Endodermal cell (in vitro differentiated cells): ENCODE measurements at regions not wholly inside any gene's neighbourhood (a gene's known extent, or its start where the extent isn't known, plus 50 kb on each side); places are given as distances from the start of the nearest gene placed in this dataset.

Experiments
- DNase-seq: peaks from one replicate; pipeline ENCODE4 v3.0.0-alpha.2; 2017
- H3K27ac ChIP-seq: 2 replicates; pipeline ENCODE4 v1.5.1; 2013; ENCODE audit warnings: mild to moderate bottlenecking, low read depth, low read length, moderate library complexity
- H3K27me3 ChIP-seq: 2 replicates; pipeline ENCODE4 v1.6.1; 2013; ENCODE audit warnings: mild to moderate bottlenecking, low read length, moderate library complexity; ENCODE audit not compliant: insufficient read depth, control insufficient read depth, poor library complexity, severe bottlenecking
- H3K36me3 ChIP-seq: 2 replicates; pipeline ENCODE4 v1.7.0; 2013; ENCODE audit warnings: mild to moderate bottlenecking, low read length, moderate library complexity; ENCODE audit not compliant: control insufficient read depth, insufficient read depth
- H3K4me1 ChIP-seq: one replicate; pipeline ENCODE4 v1.7.0; 2013; ENCODE audit warnings: low read length; ENCODE audit not compliant: control insufficient read depth, insufficient read depth
- H3K4me3 ChIP-seq: 2 replicates; pipeline ENCODE4 v1.5.1; 2013; ENCODE audit warnings: mild to moderate bottlenecking, low read length, moderate library complexity
- H3K9ac ChIP-seq: 2 replicates; pipeline ENCODE4 v1.6.1; 2013; ENCODE audit warnings: mild to moderate bottlenecking, low read length, moderate library complexity; ENCODE audit not compliant: poor library complexity, severe bottlenecking; ENCODE audit errors: extremely low read depth
- H3K9me3 ChIP-seq: 2 replicates; pipeline ENCODE4 v1.6.1; 2013; ENCODE audit warnings: mild to moderate bottlenecking, low read length, moderate library complexity; ENCODE audit not compliant: control insufficient read depth
- H3K27ac Mint-ChIP-seq: 2 replicates; pipeline ENCODE4 v1.8.0; 2020; ENCODE audit warnings: mixed read lengths
- H3K27me3 Mint-ChIP-seq: 2 replicates; pipeline ENCODE4 v1.8.0; 2021; ENCODE audit warnings: mild to moderate bottlenecking, mixed read lengths; ENCODE audit not compliant: insufficient read depth
- H3K36me3 Mint-ChIP-seq: 2 replicates; pipeline ENCODE4 v1.8.0; 2020; ENCODE audit warnings: low read depth, mixed read lengths
- H3K4me1 Mint-ChIP-seq: 2 replicates; pipeline ENCODE4 v1.8.0; 2020; ENCODE audit warnings: mixed read lengths
- H3K4me3 Mint-ChIP-seq: 2 replicates; pipeline ENCODE4 v1.8.0; 2020; ENCODE audit warnings: mild to moderate bottlenecking, moderate library complexity, mixed read lengths
- H3K9me3 Mint-ChIP-seq: 2 replicates; pipeline ENCODE4 v1.8.0; 2020; ENCODE audit warnings: mild to moderate bottlenecking, mixed read lengths
- WGBS, 2 experiments: methylation state at CpG; one replicate each; pipeline versions ENCODE4 v1.1.5 to v1.1.7; 2013; ENCODE audit warnings: missing lambda C conversion rate in 2 of 2, mixed read lengths in 1 of 2; ENCODE audit not compliant: insufficient coverage in 1 of 2, insufficient read length in 1 of 2; 5-methylcytosine and 5-hydroxymethylcytosine counted together
- TF ChIP-seq, protein P1 (sequence below): fragments of 200-600 bp; sonication (generic); conservative IDR thresholded peaks from 2 replicates; pipeline ENCODE4 v1.5.0; 2021; ENCODE audit warnings: antibody characterized with exemption, mild to moderate bottlenecking

DNA sequence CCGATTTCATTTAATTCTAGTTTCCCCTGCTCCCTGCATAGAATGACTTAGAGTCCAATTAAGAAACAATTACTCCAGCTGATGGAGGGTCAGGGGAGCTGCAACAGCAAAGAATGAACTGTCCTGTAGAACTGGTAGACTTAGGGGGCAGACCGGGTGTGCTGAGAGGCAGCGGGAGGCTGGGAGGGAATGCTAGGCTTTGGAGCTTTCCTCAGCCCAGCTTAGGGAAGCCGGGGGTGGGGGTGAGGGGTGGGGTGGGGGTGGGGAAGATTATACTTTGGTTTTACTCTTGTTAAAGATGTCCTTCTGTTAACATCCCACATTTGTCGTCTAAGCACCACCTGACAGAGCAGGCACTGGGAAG, 458.6 kb upstream of the ASIC2 start:
- 17 to 26% methylated on average over 1 to 4 of the region's 5 CpGs for WGBS, 2 experiments
- no peaks in the 10 kb centered on the region for H3K36me3 Mint-ChIP-seq
- peaks cover 44% of the 10 kb centered on the region for H3K27me3 Mint-ChIP-seq
- Histone ChIP-seq H3K36me3 (no peaks in the 10 kb centered on the region), H3K27ac (no peak overlapping the region), H3K27me3 (no peaks in the 10 kb centered on the region), H3K4me1 (no peaks in the 10 kb centered on the region), H3K4me3 (peak overlapping the region; percentile 64), H3K9me3 (peaks cover 8% of the 10 kb centered on the region), H3K9ac (no peak overlapping the region)
- TF ChIP-seq, protein P1, sequence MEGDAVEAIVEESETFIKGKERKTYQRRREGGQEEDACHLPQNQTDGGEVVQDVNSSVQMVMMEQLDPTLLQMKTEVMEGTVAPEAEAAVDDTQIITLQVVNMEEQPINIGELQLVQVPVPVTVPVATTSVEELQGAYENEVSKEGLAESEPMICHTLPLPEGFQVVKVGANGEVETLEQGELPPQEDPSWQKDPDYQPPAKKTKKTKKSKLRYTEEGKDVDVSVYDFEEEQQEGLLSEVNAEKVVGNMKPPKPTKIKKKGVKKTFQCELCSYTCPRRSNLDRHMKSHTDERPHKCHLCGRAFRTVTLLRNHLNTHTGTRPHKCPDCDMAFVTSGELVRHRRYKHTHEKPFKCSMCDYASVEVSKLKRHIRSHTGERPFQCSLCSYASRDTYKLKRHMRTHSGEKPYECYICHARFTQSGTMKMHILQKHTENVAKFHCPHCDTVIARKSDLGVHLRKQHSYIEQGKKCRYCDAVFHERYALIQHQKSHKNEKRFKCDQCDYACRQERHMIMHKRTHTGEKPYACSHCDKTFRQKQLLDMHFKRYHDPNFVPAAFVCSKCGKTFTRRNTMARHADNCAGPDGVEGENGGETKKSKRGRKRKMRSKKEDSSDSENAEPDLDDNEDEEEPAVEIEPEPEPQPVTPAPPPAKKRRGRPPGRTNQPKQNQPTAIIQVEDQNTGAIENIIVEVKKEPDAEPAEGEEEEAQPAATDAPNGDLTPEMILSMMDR: no peak
- no peak overlapping the region for H3K27ac Mint-ChIP-seq
- peak; percentile 81 for DNase-seq
- H3K4me1 Mint-ChIP-seq: peaks cover 18% of the 10 kb centered on the region
- H3K9me3 Mint-ChIP-seq: peaks cover 20% of the 10 kb centered on the region
- peak overlapping the region; percentile 11 for H3K4me3 Mint-ChIP-seq

- Mint-ChIP-seq H3K36me3 (no peaks in the 10 kb centered on the region), H3K4me3 (no peak overlapping the region), H3K9me3 (peaks cover 23% of the 10 kb centered on the region), H3K27me3 (peaks cover 43% of the 10 kb centered on the region), H3K4me1 (peaks cover 18% of the 10 kb centered on the region), H3K27ac (no peak overlapping the region)
- no peak overlapping the region for H3K4me3 ChIP-seq
- H3K9me3 ChIP-seq: peaks cover 15% of the 10 kb centered on the region
- WGBS, 2 experiments: 87 to 93% methylated on average over 7 of the region's 7 CpGs
- no peaks in the 10 kb centered on the region for H3K4me1 ChIP-seq
- H3K36me3 ChIP-seq: no peaks in the 10 kb centered on the region
- H3K27ac ChIP-seq: no peak overlapping the region
- H3K9ac ChIP-seq: no peak overlapping the region
- H3K27me3 ChIP-seq: no peaks in the 10 kb centered on the region
- peak; percentile 17 for DNase-seq
- TF ChIP-seq, protein P1: no peak
Observed at GRCh38 chr17:33753452-33753851, 460.4 kb upstream of the ASIC2 start.

GRCh38 chr17:33756021-33756420, 462.9 kb upstream of the ASIC2 start:
- peaks cover 15% of the 10 kb centered on the region for H3K9me3 ChIP-seq
- Mint-ChIP-seq H3K4me3 (no peak overlapping the region), H3K4me1 (peaks cover 7% of the 10 kb centered on the region), H3K36me3 (no peaks in the 10 kb centered on the region), H3K27ac (no peak overlapping the region), H3K27me3 (peaks cover 21% of the 10 kb centered on the region), H3K9me3 (peaks cover 23% of the 10 kb centered on the region)
- H3K4me3 ChIP-seq: no peak overlapping the region
- no peaks in the 10 kb centered on the region for H3K27me3 ChIP-seq
- DNase-seq: peak; percentile 24
- H3K4me1 ChIP-seq: no peaks in the 10 kb centered on the region
- H3K9ac ChIP-seq: no peak overlapping the region
- H3K36me3 ChIP-seq: no peaks in the 10 kb centered on the region
- no peak overlapping the region for H3K27ac ChIP-seq
- 98% methylated on average over 2 of the region's 2 CpGs; no CpG with 5 or more reads in 1 of the 2 experiments for WGBS, 2 experiments
- TF ChIP-seq, protein P1: no peak
